ENCODE measurements at regions not wholly inside any gene's neighbourhood (a gene's known extent, or its start where the extent isn't known, plus 50 kb on each side); places are given as distances from the start of the nearest gene placed in this dataset.

DNA sequence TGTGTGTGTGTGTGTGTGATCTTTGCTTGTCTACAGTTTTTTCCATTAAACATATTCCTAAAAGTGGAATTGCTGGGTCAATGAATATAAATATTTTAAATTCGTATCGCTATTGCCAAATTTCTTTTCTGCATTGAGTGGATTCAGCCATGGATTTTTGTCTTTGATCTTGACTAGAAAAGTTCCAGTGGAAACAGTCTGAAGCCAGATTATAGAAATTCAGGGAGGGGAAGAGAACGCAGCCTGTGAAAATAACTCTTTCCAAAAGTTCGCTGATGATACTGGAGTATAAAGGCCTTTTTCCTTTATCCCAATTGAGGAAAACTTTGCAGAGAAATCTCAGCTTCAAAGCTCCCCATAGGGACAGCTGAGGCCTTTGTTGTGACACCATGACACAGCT is 292.3 kb upstream of the CD180 start:
- TF ChIP-seq, protein P1, sequence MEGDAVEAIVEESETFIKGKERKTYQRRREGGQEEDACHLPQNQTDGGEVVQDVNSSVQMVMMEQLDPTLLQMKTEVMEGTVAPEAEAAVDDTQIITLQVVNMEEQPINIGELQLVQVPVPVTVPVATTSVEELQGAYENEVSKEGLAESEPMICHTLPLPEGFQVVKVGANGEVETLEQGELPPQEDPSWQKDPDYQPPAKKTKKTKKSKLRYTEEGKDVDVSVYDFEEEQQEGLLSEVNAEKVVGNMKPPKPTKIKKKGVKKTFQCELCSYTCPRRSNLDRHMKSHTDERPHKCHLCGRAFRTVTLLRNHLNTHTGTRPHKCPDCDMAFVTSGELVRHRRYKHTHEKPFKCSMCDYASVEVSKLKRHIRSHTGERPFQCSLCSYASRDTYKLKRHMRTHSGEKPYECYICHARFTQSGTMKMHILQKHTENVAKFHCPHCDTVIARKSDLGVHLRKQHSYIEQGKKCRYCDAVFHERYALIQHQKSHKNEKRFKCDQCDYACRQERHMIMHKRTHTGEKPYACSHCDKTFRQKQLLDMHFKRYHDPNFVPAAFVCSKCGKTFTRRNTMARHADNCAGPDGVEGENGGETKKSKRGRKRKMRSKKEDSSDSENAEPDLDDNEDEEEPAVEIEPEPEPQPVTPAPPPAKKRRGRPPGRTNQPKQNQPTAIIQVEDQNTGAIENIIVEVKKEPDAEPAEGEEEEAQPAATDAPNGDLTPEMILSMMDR (IDR thresholded peaks at IDR 0.05; ENCODE audit: insufficient read depth, low read length, poor library complexity, severe bottlenecking): no peak
- Histone ChIP-seq H3K4me3 (ENCODE audit: low read depth, low read length) (no peak overlapping the region), H3K27me3 (ENCODE audit: control insufficient read depth, insufficient read depth, low read length) (no peaks in the 10 kb centered on the region), H3K36me3 (ENCODE audit: control insufficient read depth, insufficient read depth, low read length) (no peaks in the 10 kb centered on the region)
- no peak for DNase-seq (ENCODE audit: low read depth)

DNA sequence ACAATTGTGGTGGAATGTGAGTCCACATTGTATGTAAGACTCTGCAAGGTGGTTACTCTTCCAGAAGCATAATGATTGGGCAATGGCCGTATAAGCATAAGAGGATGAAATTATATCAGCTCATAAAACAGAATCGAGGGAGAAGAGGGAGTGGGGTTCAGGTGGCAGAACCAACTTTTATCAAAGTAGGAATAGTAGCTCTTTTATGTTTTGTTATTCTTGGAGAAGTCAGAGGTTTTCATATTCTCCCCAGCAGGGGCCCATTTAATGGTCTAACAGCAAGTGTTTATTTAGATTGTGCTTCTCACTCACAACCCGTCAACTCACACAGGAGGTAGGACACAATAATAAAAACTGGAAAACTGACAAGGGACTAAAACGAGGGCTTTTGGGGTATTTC is 291.3 kb upstream of the CD180 start:
- DNase-seq (ENCODE audit: low read depth): no peak
- no peaks in the 10 kb centered on the region for H3K36me3 ChIP-seq (ENCODE audit: control insufficient read depth, insufficient read depth, low read length)
- TF ChIP-seq, protein P1 (IDR thresholded peaks at IDR 0.05; ENCODE audit: insufficient read depth, low read length, poor library complexity, severe bottlenecking): no peak
- H3K4me3 ChIP-seq (ENCODE audit: low read depth, low read length): no peak overlapping the region
- no peaks in the 10 kb centered on the region for H3K27me3 ChIP-seq (ENCODE audit: control insufficient read depth, insufficient read depth, low read length)

DNA sequence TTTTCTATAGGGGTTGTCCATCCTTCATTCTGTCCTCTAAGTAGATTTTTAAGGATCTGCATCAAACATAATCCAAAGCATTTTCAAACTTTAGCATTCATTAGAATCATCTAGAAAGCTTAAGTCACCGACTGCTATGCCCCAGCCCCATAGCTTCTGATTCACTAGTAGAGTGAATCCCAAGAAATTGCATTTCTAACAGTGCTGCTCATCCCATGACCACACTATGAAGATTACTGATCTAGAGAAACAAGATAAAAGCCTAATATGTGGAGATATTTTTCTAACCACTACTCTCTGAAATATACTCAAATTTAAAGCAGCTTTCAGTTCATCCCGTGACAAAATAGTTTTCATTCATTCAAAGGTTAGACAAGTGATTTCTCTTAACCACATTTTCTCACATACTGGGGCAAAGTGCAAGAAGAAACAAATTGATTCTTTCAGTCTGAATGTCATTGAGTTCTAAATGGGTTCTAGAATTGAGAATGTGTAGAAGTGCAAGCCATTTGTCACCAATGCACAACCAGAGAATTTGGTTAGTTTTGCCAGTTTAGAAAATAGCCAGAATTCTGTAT is 286.9 kb upstream of the CD180 start:
- Histone ChIP-seq H3K36me3 (ENCODE audit: control insufficient read depth, insufficient read depth, low read length) (no peaks in the 10 kb centered on the region), H3K27me3 (ENCODE audit: control insufficient read depth, insufficient read depth, low read length) (no peaks in the 10 kb centered on the region), H3K4me3 (ENCODE audit: low read depth, low read length) (no peak overlapping the region)
- DNase-seq (ENCODE audit: low read depth): no peak
- TF ChIP-seq, protein P1 (IDR thresholded peaks at IDR 0.05; ENCODE audit: insufficient read depth, low read length, poor library complexity, severe bottlenecking): no peak

DNA sequence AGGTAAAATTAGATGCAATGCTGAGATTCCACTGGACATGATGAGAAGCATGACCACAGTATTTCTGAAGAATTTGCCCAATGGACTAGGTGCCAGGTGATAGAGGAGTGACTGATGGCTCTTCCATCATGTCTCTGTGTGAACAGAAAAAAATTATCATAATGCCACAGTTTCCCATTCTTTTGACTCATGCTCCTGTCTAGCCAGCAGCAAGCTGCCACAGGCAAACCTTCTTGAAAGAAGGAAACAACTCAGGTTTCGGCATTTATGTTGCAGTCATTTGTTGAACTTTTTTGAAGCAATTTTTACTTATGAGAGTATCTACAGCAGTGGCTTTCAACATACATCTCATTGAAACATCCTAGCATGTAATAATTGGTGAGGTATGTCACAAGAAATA is 284.8 kb upstream of the CD180 start:
- no peak for DNase-seq (ENCODE audit: low read depth)
- Histone ChIP-seq H3K4me3 (ENCODE audit: low read depth, low read length) (no peak overlapping the region), H3K36me3 (ENCODE audit: control insufficient read depth, insufficient read depth, low read length) (no peaks in the 10 kb centered on the region), H3K27me3 (ENCODE audit: control insufficient read depth, insufficient read depth, low read length) (no peaks in the 10 kb centered on the region)
- TF ChIP-seq, protein P1 (IDR thresholded peaks at IDR 0.05; ENCODE audit: insufficient read depth, low read length, poor library complexity, severe bottlenecking): no peak

DNA sequence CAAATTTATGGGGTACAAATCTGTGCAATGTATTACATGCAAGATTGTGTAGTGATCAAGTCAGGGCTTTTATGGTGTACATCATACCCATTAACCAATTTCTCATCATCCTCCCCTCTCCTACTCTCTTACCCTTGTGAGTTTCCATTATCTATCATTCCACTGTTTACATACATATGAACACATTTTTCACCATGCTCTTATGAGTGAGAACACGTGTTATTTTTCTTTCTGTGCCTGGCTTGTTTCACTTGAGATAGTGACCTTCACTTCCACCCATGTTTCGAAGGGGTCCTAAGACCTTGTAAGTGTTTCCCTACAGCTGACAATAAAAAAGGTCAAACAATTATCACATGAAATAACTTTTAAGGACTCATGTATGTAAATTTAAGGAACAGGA is 281.7 kb upstream of the CD180 start:
- no peak for DNase-seq (ENCODE audit: low read depth)
- TF ChIP-seq, protein P1 (IDR thresholded peaks at IDR 0.05; ENCODE audit: insufficient read depth, low read length, poor library complexity, severe bottlenecking): no peak
- Histone ChIP-seq H3K27me3 (ENCODE audit: control insufficient read depth, insufficient read depth, low read length) (no peaks in the 10 kb centered on the region), H3K36me3 (ENCODE audit: control insufficient read depth, insufficient read depth, low read length) (no peaks in the 10 kb centered on the region), H3K4me3 (ENCODE audit: low read depth, low read length) (no peak overlapping the region)

DNA sequence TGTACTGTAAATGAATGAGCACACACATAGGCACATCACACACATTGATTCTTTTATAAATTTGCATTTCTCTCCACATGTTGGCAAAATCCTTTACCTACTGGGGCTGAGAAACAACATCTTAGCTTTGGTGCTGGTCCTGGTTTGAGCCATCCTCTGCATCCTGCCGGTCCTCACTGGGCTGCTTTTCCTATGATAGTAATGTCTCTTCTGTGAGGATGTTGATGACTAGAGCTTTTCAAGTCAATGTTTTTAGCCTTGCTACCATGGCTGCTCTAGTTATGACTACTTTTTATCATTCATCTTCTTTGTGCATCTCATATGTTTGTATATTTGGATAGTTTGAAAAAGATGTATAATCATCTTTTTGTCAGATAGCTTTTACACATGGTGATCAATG is 280.4 kb upstream of the CD180 start:
- Histone ChIP-seq H3K27me3 (ENCODE audit: control insufficient read depth, insufficient read depth, low read length) (no peaks in the 10 kb centered on the region), H3K36me3 (ENCODE audit: control insufficient read depth, insufficient read depth, low read length) (no peaks in the 10 kb centered on the region), H3K4me3 (ENCODE audit: low read depth, low read length) (no peak overlapping the region)
- no peak for DNase-seq (ENCODE audit: low read depth)
- TF ChIP-seq, protein P1 (IDR thresholded peaks at IDR 0.05; ENCODE audit: insufficient read depth, low read length, poor library complexity, severe bottlenecking): no peak

Data from kidney epithelial cell (primary cell).